HG03060 (cell line): ENCODE measurements at regions not wholly inside any gene's neighbourhood (a gene's known extent, or its start where the extent isn't known, plus 50 kb on each side); places are given as distances from the start of the nearest gene placed in this dataset.

Source experiments
- ATAC-seq: cut with Tn5 transposase; IDR thresholded peaks from one replicate; pipeline ENCODE4 v1.9.1; 2021; ENCODE audit warnings: low read depth, moderate number of reproducible peaks; ENCODE audit not compliant: unreplicated experiment

DNA sequence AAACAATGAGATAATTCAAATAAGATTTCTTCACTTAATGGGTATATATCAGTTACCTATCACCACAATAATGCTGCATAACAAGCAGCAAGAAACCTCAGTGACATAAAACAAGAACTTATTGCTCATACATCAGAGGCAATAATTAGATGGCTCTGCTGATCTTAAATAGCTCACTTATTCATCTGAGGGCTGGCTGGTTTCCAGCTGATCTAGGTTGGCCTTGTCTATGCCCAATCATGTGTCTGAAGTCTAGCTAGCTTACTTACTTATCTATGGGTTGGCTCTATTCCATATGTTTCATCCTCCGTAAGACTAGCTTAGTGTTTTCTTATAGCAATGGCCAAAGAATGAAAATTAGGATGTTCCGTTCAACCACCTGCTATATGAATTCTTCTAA is 109.4 kb upstream of the AGTR1 start:
- ATAC-seq = no peak

- ATAC-seq = no peak
Observed at GRCh38 chr3:148591525-148591924, 106.2 kb upstream of the AGTR1 start.

GRCh38 chr3:148598619-148599018 is 99.1 kb upstream of the AGTR1 start:
- no peak for ATAC-seq

GRCh38 chr3:148599481-148599880 is 98.2 kb upstream of the AGTR1 start:
- no peak for ATAC-seq

DNA sequence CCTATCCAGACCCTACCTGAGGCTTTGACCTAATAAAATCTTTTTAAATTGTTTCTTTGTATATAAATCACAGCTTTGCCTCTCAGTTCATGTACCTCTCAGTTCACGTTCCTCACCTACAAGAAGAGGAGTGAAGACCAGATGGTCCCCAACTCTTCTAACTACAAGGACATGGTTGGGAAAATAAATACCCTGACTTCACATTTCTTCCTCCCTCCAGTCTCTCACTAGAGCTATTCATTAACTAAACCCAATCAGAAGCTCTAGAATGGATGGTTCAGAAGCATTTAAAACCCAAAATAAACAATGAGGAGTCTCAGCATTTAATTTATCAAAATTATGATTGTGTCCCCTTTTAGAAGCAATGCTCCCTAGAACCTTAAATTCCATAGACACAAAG is 97.3 kb upstream of the AGTR1 start:
- ATAC-seq = no peak

GRCh38 chr3:148600902-148601765 is 96.6 kb upstream of the AGTR1 start:
- no peak for ATAC-seq

DNA sequence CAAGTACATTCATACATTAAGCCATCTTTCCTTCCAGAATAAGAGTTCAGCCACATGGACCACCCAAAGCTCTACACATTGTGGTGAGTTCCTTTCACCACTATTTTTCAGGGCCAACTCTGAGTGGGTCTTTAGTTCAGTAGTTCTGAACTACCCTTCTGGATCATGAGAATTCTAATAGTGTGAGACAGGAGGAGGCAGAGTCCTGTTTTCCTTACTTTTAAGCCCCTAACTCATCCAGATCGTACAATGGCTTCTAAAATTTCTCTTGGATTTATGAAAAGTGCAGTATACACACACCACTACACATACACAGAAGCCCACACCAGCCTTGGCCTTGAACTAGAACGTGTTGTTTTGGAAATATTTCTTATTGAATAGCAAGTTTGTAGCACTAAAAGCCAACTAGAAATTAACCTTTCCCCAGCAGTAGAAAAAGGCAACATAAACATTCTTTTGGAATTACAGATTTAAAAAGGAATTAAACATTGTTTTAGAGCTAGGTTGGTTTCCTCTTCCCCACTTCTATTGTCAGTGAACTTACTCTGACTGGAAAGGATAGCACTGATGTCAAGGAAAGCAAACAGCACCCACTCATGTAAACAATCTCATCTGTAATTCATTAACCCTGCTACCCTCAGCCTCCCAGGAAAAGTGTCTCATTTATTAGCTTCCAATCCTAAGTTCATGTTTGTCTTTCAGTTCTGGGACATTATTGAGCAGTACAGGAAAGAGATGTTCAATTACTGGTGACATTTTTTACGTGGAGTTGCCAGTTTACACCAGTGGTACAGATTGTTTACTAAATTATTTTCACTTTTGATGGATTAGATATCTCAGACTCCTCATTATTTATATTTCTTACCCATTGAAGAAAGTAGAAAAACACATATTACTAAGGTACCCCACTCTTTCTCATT is 95.7 kb upstream of the AGTR1 start:
- ATAC-seq = no peak

GRCh38 chr3:148604270-148605085 is 93.2 kb upstream of the AGTR1 start:
- ATAC-seq = no peak

- no peak for ATAC-seq
Observed at GRCh38 chr3:148605521-148605920, 92.2 kb upstream of the AGTR1 start.

GRCh38 chr3:148606979-148607378 is 90.7 kb upstream of the AGTR1 start:
- ATAC-seq = no peak

GRCh38 chr3:148607491-148607890 is 90.2 kb upstream of the AGTR1 start:
- no peak for ATAC-seq

DNA sequence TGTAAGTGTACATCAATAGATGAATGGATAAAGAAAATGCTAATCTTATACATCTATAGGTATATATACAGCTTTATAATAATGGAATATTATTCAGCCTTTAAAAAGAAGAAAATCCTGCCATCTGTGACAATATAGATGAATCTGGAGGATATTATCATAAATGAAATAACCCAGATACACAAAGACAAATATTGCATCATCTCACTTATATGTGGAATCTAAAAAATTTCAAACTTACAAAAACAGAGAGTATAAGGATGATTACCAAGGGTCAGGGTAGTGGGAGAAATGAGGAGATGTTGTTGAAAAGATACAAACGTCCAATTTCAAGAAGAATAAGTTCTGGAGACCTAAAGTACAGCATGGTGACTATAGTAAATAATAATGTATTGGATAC is 85.4 kb upstream of the AGTR1 start:
- no peak for ATAC-seq

DNA sequence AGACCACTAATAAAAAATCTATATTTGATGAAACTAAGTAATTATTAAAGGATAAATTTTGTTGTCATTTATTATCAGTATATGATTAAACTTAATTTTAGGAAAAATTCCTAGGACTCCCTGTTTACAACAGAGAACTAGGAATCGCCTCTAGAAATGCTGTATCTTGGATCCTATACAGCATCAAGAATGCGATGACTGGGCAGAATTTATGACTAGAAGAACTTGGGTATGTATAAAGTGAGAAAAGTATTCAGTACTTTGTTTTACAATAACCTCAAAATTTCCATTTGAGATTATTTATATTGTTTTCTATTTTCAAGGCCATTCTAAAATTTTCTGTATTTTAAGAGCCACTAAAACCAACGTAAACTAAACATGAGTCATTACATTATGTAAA is 82.3 kb upstream of the AGTR1 start:
- no peak for ATAC-seq

DNA sequence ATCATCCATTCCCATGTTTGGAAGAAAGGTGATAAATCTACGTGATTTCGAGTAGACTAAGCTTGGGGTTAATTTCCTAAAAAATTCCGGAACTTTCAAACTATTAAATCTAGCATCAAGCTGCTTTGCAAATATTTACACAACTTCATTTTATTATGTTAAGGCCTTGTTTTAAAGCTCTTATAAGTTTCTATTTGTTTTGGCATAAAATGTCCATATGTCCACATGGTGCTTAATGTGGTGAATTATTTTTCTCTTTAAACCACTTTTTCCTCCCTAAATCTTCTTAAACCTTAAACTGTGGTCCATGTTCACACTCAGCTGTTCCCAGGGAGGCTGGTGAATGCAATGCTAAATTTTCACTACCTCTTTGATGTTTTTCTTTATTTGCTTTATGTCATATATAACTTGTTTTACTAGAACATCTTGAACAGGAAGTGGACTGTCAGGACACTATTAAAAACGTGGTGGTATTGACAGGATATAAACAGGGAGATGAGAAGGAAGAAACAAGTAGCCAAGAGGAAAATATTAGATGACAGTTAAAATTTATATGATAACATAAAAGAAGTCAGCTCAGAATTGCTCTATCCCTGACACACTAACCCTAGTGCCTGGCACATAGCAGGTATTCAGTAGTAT is 72.5 kb upstream of the AGTR1 start:
- ATAC-seq = no peak

DNA sequence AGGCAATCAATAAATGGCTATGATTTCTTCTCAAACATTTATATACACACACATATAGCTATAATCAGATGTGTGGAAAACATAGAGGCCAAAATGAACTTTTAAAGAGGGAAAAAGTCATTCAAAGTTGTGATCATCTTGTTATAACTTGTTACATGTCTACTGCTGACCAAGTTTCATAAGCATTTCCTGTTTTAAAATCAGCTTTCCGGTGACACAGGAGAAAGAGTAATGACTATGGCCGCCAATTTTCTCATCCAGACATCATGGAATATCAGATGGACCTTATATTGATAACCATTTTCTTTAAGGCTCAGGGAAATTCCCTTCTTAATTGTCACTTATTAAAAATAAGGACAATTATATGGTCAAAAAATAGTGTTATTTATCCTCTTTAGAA is 71.7 kb upstream of the AGTR1 start:
- ATAC-seq = no peak

GRCh38 chr3:148629006-148629405 is 68.7 kb upstream of the AGTR1 start:
- no peak for ATAC-seq

DNA sequence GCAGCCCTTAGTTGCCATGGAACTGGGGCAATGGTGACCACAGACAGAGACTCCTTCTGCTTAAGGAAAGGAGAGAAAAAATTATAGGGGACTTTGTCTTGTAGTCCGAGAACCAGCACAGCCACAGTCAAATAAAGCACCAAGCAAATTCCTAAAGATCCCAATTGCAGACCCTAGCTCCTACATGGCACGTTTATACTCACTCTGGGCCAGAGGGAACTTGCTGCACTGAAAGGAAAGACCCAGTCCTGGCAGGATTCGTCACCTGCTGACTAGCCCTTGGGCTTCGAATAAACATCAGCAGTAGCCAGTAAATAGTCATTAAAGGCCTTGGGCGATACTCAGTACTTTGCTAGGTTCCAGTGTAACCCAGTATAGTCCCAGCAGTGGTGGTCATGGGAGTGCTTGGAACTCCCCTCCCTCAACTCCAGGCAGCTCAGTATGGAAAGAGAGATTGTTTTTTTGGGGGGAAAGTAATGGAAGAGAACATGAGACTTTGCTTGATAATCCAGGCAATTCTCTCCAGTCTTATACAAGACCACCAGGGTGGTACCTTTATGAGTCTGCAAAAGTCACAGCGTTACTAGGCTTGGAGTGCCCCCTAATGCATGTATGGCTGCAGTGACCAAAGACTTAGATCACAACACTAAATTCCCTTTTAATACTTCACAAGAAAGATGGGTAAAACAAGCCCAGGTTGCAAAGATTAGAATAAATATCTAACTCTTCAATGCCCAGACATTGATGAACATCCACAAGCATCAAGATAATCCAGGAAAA is 66.4 kb upstream of the AGTR1 start:
- ATAC-seq = no peak

DNA sequence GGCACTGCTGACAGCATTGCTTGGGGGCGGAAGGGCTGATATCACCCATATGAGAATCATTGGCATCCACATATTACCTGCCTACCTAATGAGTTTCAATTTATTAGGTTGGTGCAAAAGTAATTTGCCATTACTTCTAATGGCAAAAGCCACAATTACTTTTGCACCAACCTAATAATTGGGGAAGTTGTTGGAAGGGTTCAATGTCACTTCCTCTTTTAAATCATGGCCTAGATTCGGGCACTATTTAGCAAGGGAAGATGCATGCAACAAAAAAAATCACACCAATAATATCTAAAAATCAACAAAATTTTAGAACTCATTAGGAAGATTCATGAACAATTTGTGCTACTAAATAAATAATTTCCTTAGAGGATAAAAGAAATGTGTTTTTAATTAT is 56.0 kb upstream of the AGTR1 start:
- no peak for ATAC-seq

- ATAC-seq = no peak
Observed at GRCh38 chr3:148642214-148642613, 55.5 kb upstream of the AGTR1 start.

DNA sequence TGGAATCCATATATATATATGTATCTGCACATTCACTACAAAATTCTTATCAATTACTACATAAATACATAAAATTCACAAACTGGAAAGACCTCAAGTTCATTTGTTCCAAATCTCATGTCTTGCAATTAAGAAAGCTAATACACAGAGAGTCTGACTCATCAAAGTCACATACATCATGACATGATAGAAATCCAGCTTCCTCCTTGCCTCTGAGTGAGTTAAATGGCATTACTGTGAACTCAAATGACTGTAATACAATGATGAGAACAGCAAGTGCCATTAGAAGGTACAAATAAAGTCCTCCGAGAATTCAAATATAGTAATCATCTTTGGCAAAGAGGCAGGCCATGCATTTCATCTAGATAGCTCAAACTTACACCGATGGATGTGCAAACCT is 55.1 kb upstream of the AGTR1 start:
- no peak for ATAC-seq
